ENCODE measurements at regions not wholly inside any gene's neighbourhood (a gene's known extent, or its start where the extent isn't known, plus 50 kb on each side); places are given as distances from the start of the nearest gene placed in this dataset.

GRCh38 chr11:103688924-103689323 is 347.5 kb upstream of the DDI1 start:
- no peak for DNase-seq (ENCODE audit: low spot score)
- TF ChIP-seq CTCF (IDR thresholded peaks at IDR 0.05; ENCODE audit: borderline replicate concordance, control extremely low read depth, extremely low read depth, insufficient read depth, missing control alignments) = no peak
- in situ Hi-C loops (cut with MboI; ENCODE audit: low sequenced_read_pairs, unreplicated experiment) = loop anchor here (25.0 kb wide), 1 partner anchor 448 kb away; no protein-coding TSS in a partner anchor

GRCh38 chr11:103690356-103690755 is 346.1 kb upstream of the DDI1 start:
- TF ChIP-seq CTCF (IDR thresholded peaks at IDR 0.05; ENCODE audit: borderline replicate concordance, control extremely low read depth, extremely low read depth, insufficient read depth, missing control alignments) = no peak
- no peak for DNase-seq (ENCODE audit: low spot score)
- in situ Hi-C loops (cut with MboI; ENCODE audit: low sequenced_read_pairs, unreplicated experiment) = loop anchor here (25.0 kb wide), 1 partner anchor 447 kb away; no protein-coding TSS in a partner anchor

GRCh38 chr11:103696123-103696522 is 340.3 kb upstream of the DDI1 start:
- no peak for DNase-seq (ENCODE audit: low spot score)
- in situ Hi-C loops (cut with MboI; ENCODE audit: low sequenced_read_pairs, unreplicated experiment) = loop anchor here (25.0 kb wide), 1 partner anchor 441 kb away; no protein-coding TSS in a partner anchor
- TF ChIP-seq CTCF (IDR thresholded peaks at IDR 0.05; ENCODE audit: borderline replicate concordance, control extremely low read depth, extremely low read depth, insufficient read depth, missing control alignments) = no peak

GRCh38 chr11:103699216-103699615 is 337.2 kb upstream of the DDI1 start:
- no peak for DNase-seq (ENCODE audit: low spot score)
- TF ChIP-seq CTCF (IDR thresholded peaks at IDR 0.05; ENCODE audit: borderline replicate concordance, control extremely low read depth, extremely low read depth, insufficient read depth, missing control alignments) = no peak
- in situ Hi-C loops (cut with MboI; ENCODE audit: low sequenced_read_pairs, unreplicated experiment) = loop anchor here (25.0 kb wide), 1 partner anchor 438 kb away; no protein-coding TSS in a partner anchor

GRCh38 chr11:103699656-103700055 is 336.8 kb upstream of the DDI1 start:
- DNase-seq (ENCODE audit: low spot score) = no peak
- in situ Hi-C loops (cut with MboI; ENCODE audit: low sequenced_read_pairs, unreplicated experiment) = loop anchor here (25.0 kb wide), 1 partner anchor 438 kb away; no protein-coding TSS in a partner anchor
- no peak for TF ChIP-seq CTCF (IDR thresholded peaks at IDR 0.05; ENCODE audit: borderline replicate concordance, control extremely low read depth, extremely low read depth, insufficient read depth, missing control alignments)

- in situ Hi-C loops (cut with MboI; ENCODE audit: low sequenced_read_pairs, unreplicated experiment) = no loop called here
- no peak for TF ChIP-seq CTCF (IDR thresholded peaks at IDR 0.05; ENCODE audit: borderline replicate concordance, control extremely low read depth, extremely low read depth, insufficient read depth, missing control alignments)
- DNase-seq (ENCODE audit: low spot score) = no peak
Measured at GRCh38 chr11:103700622-103701021, 335.8 kb upstream of the DDI1 start.
